Neural progenitor cell (in vitro differentiated cells): ENCODE measurements at regions not wholly inside any gene's neighbourhood (a gene's known extent, or its start where the extent isn't known, plus 50 kb on each side); places are given as distances from the start of the nearest gene placed in this dataset.

ENCODE experiments used
- DNase-seq: peaks from one replicate; pipeline ENCODE4 v3.0.0-alpha.2; 2016; ENCODE audit warnings: low spot score
- H2AFZ ChIP-seq: fragments of 200-600 bp; sonication (generic); replicated peaks from 2 replicates; pipeline ENCODE4 v1.6.1; 2016; ENCODE audit warnings: antibody characterized with exemption
- H3F3A ChIP-seq: fragments of 200-600 bp; sonication (generic); 2 replicates; pipeline ENCODE4 v1.6.1; 2016; ENCODE audit warnings: antibody characterized with exemption, low read depth
- H3K27ac ChIP-seq: fragments of 200-600 bp; sonication (generic); 2 replicates; pipeline ENCODE4 v1.5.1; 2016; ENCODE audit warnings: mild to moderate bottlenecking
- H3K27me3 ChIP-seq: fragments of 200-600 bp; sonication (generic); 2 replicates; pipeline ENCODE4 v1.6.1; 2016; ENCODE audit warnings: mild to moderate bottlenecking, moderate library complexity
- H3K36me3 ChIP-seq: fragments of 200-600 bp; sonication (generic); 2 replicates; pipeline ENCODE4 v1.5.1; 2016
- H3K4me1 ChIP-seq: fragments of 200-600 bp; sonication (generic); 2 replicates; pipeline ENCODE4 v1.6.1; 2016; ENCODE audit warnings: mixed run types
- H3K4me2 ChIP-seq: fragments of 200-600 bp; sonication (generic); 2 replicates; pipeline ENCODE4 v1.6.1; 2016
- H3K4me3 ChIP-seq: fragments of 200-600 bp; sonication (generic); 2 replicates; pipeline ENCODE4 v1.5.1; 2016
- H3K79me2 ChIP-seq: fragments of 200-600 bp; sonication (generic); 2 replicates; pipeline ENCODE4 v1.6.1; 2016; ENCODE audit warnings: low read depth
- H3K9ac ChIP-seq: fragments of 200-600 bp; sonication (generic); 2 replicates; pipeline ENCODE4 v1.6.1; 2016
- H3K9me3 ChIP-seq: fragments of 200-600 bp; sonication (generic); 2 replicates; pipeline ENCODE4 v1.5.1; 2016; ENCODE audit warnings: low read depth
- H4K20me1 ChIP-seq: fragments of 200-600 bp; sonication (generic); 2 replicates; pipeline ENCODE4 v1.6.1; 2016; ENCODE audit warnings: low read depth
- H3K27ac Mint-ChIP-seq: 3 replicates; pipeline ENCODE4 v1.8.0; 2021; ENCODE audit warnings: mixed read lengths
- H3K27me3 Mint-ChIP-seq: 2 replicates; pipeline ENCODE4 v1.8.0; 2022; ENCODE audit warnings: low read depth, mild to moderate bottlenecking, inconsistent platforms, moderate library complexity, mixed read lengths; ENCODE audit not compliant: insufficient read depth
- H3K36me3 Mint-ChIP-seq: 3 replicates; pipeline ENCODE4 v1.8.0; 2021; ENCODE audit warnings: mixed read lengths
- H3K4me1 Mint-ChIP-seq: 3 replicates; pipeline ENCODE4 v1.8.0; 2021; ENCODE audit warnings: mixed read lengths
- H3K4me3 Mint-ChIP-seq: 3 replicates; pipeline ENCODE4 v1.8.0; 2021; ENCODE audit warnings: mild to moderate bottlenecking, moderate library complexity, mixed read lengths
- H3K9me3 Mint-ChIP-seq: 3 replicates; pipeline ENCODE4 v1.8.0; 2020; ENCODE audit warnings: mixed read lengths
- CTCF ChIP-seq: fragments of 200-600 bp; sonication (generic); IDR thresholded peaks from 2 replicates; pipeline ENCODE4 v1.5.1; 2017; ENCODE audit warnings: antibody characterized with exemption, mild to moderate bottlenecking
- EZH2 ChIP-seq: fragments of 200-600 bp; sonication (generic); IDR thresholded peaks from 2 replicates; pipeline ENCODE4 v1.6.1; 2017; ENCODE audit warnings: antibody characterized with exemption, mild to moderate bottlenecking, moderate library complexity
- EZH2phosphoT487 ChIP-seq: fragments of 200-600 bp; sonication (generic); IDR thresholded peaks from 2 replicates; pipeline ENCODE4 v1.6.1; 2017; ENCODE audit warnings: antibody characterized with exemption

GRCh38 chr1:168472223-168472622 is 71.6 kb downstream of the XCL2 start:
- peaks cover 12% of the 10 kb centered on the region for H3K9me3 Mint-ChIP-seq
- Histone ChIP-seq H3K9ac (no peak overlapping the region), H3K27me3 (no peaks in the 10 kb centered on the region), H3K4me3 (no peak overlapping the region), H3K4me2 (no peak overlapping the region), H3K4me1 (no peaks in the 10 kb centered on the region), H3K27ac (no peak overlapping the region), H4K20me1 (no peaks in the 10 kb centered on the region), H3K36me3 (no peaks in the 10 kb centered on the region), H3K79me2 (no peaks in the 10 kb centered on the region), H2AFZ (no peak overlapping the region), H3K9me3 (no peaks in the 10 kb centered on the region), H3F3A (peaks cover 9% of the 10 kb centered on the region)
- no peaks in the 10 kb centered on the region for H3K36me3 Mint-ChIP-seq
- no peaks in the 10 kb centered on the region for H3K27me3 Mint-ChIP-seq
- no peak overlapping the region for H3K27ac Mint-ChIP-seq
- TF ChIP-seq EZH2phosphoT487 (no peak), CTCF (no peak), EZH2 (no peak)
- H3K4me3 Mint-ChIP-seq, result no peak overlapping the region
- peaks cover 21% of the 10 kb centered on the region for H3K4me1 Mint-ChIP-seq
- DNase-seq, result no peak

GRCh38 chr1:168470901-168471431 is 72.8 kb downstream of the XCL2 start:
- H3K4me3 ChIP-seq, result no peak overlapping the region
- H3K79me2 ChIP-seq, result no peaks in the 10 kb centered on the region
- H3K9me3 ChIP-seq, result no peaks in the 10 kb centered on the region
- no peak overlapping the region for H3K4me2 ChIP-seq
- H3K27me3 ChIP-seq, result no peaks in the 10 kb centered on the region
- TF ChIP-seq EZH2phosphoT487 (no peak), CTCF (no peak), EZH2 (no peak)
- H3K4me1 ChIP-seq, result no peaks in the 10 kb centered on the region
- H3K27ac ChIP-seq, result no peak overlapping the region
- H3K9me3 Mint-ChIP-seq, result peaks cover 12% of the 10 kb centered on the region
- DNase-seq, result no peak
- H3K36me3 ChIP-seq, result no peaks in the 10 kb centered on the region
- H3K27me3 Mint-ChIP-seq, result no peaks in the 10 kb centered on the region
- peaks cover 24% of the 10 kb centered on the region for H3K4me1 Mint-ChIP-seq
- H3K36me3 Mint-ChIP-seq, result no peaks in the 10 kb centered on the region
- H3F3A ChIP-seq, result peaks cover 9% of the 10 kb centered on the region
- H3K9ac ChIP-seq, result no peak overlapping the region
- H4K20me1 ChIP-seq, result no peaks in the 10 kb centered on the region
- no peak overlapping the region for H3K27ac Mint-ChIP-seq
- no peak overlapping the region for H3K4me3 Mint-ChIP-seq
- H2AFZ ChIP-seq, result no peak overlapping the region

- no peaks in the 10 kb centered on the region for H3K36me3 ChIP-seq
- H3K4me1 ChIP-seq, result peaks cover 4% of the 10 kb centered on the region
- H2AFZ ChIP-seq, result no peak overlapping the region
- Mint-ChIP-seq H3K36me3 (no peaks in the 10 kb centered on the region), H3K27me3 (no peaks in the 10 kb centered on the region), H3K9me3 (peaks cover 9% of the 10 kb centered on the region), H3K4me1 (peaks cover 27% of the 10 kb centered on the region), H3K4me3 (no peak overlapping the region), H3K27ac (no peak overlapping the region)
- no peak for DNase-seq
- TF ChIP-seq EZH2 (no peak), CTCF (no peak), EZH2phosphoT487 (no peak)
- no peaks in the 10 kb centered on the region for H4K20me1 ChIP-seq
- no peaks in the 10 kb centered on the region for H3K9me3 ChIP-seq
- no peak overlapping the region for H3K27ac ChIP-seq
- H3K27me3 ChIP-seq, result no peaks in the 10 kb centered on the region
- no peak overlapping the region for H3K4me3 ChIP-seq
- H3F3A ChIP-seq, result peaks cover 9% of the 10 kb centered on the region
- no peak overlapping the region for H3K4me2 ChIP-seq
- no peaks in the 10 kb centered on the region for H3K79me2 ChIP-seq
- no peak overlapping the region for H3K9ac ChIP-seq
Observed at GRCh38 chr1:168469690-168470089, 74.1 kb downstream of the XCL2 start.
